Endothelial cell of umbilical vein (primary cell): ENCODE measurements at regions not wholly inside any gene's neighbourhood (a gene's known extent, or its start where the extent isn't known, plus 50 kb on each side); places are given as distances from the start of the nearest gene placed in this dataset.

Source experiments
- BruUV-seq: library from RNA; stranded (reverse); fragments of 400-500 nt; replicated peaks from 2 replicates; lab custom pipeline; 2021; lab: Mats Ljungman, UMichigan
- CTCF ChIA-PET: fragments of 300-600, 350-600 bp; sonication (Branson Sonifier 250); formaldehyde crosslinking; loops from one replicate; lab custom pipeline; 2021; ENCODE audit warnings: antibody characterized with exemption, inconsistent platforms; lab: Charles Lee
- POLR2A ChIA-PET: fragments of 300-600, 350-600 bp; sonication (Branson Sonifier 250); formaldehyde crosslinking; loops from one replicate; lab custom pipeline; 2021; ENCODE audit warnings: antibody characterized with exemption, inconsistent platforms; lab: Charles Lee
- DNase-seq: peaks from one replicate; pipeline ENCODE4 v3.0.0-alpha.2; 2011; ENCODE audit warnings: low read depth, low spot score
- FAIRE-seq: peaks from 2 replicates; lab custom pipeline; 2011; peaks lifted over from hg19 to GRCh38; lab: Jason Lieb, UNC
- H2AFZ ChIP-seq: 2 replicates; pipeline ENCODE4 v1.6.0; 2012; ENCODE audit warnings: low read depth, low read length, control low read depth, inconsistent platforms
- H3K27ac ChIP-seq: 2 replicates; pipeline ENCODE4 v1.5.1; 2011; ENCODE audit warnings: low read depth, mild to moderate bottlenecking, control low read depth, low read length, moderate library complexity; ENCODE audit not compliant: insufficient read depth
- H3K27me3 ChIP-seq, 2 experiments: 2 replicates each; pipeline versions ENCODE4 v1.6.0 to v1.6.1; 2011; ENCODE audit warnings: low read length in 2 of 2, mixed read lengths in 1 of 2; ENCODE audit not compliant: control insufficient read depth in 2 of 2, insufficient read depth in 2 of 2
- H3K36me3 ChIP-seq, 2 experiments: 2 replicates in 1 of 2; 3 replicates in 1 of 2; pipeline ENCODE4 v1.5.1; 2011; ENCODE audit warnings: low read length in 2 of 2, mild to moderate bottlenecking in 1 of 2, moderate library complexity in 1 of 2; ENCODE audit not compliant: control insufficient read depth in 2 of 2, insufficient read depth in 2 of 2; ENCODE audit errors: extremely low read depth in 1 of 2
- H3K4me1 ChIP-seq: 3 replicates; pipeline ENCODE4 v1.5.1; 2011; ENCODE audit warnings: mild to moderate bottlenecking, low read length; ENCODE audit not compliant: control insufficient read depth, insufficient read depth; ENCODE audit errors: extremely low read depth
- H3K4me2 ChIP-seq: 2 replicates; pipeline ENCODE4 v1.6.1; 2011; ENCODE audit warnings: low read length, control low read depth, mixed read lengths; ENCODE audit not compliant: insufficient read depth
- H3K4me3 ChIP-seq, 3 experiments: fragments of 200-600 bp in 1 of 3; sonication (generic), shearing (Covaris generic) in 1 of 3; replicated peaks in 1 of 3; 2 replicates each; pipeline ENCODE4 v1.5.1; 2011 to 2016; ENCODE audit warnings: control low read depth in 3 of 3, low read length in 3 of 3, mild to moderate bottlenecking in 2 of 3, inconsistent platforms in 1 of 3, low read depth in 1 of 3, moderate library complexity in 1 of 3; ENCODE audit not compliant: insufficient read depth in 1 of 3
- H3K79me2 ChIP-seq: 2 replicates; pipeline ENCODE4 v1.6.0; 2012; ENCODE audit warnings: low read length, inconsistent platforms; ENCODE audit not compliant: control insufficient read depth, insufficient read depth
- H3K9ac ChIP-seq: replicated peaks from 2 replicates; pipeline ENCODE3; 2011; ENCODE audit warnings: low read length, control low read depth; ENCODE audit not compliant: insufficient read depth; ENCODE audit errors: extremely low read depth
- H3K9me1 ChIP-seq: replicated peaks from 3 replicates; pipeline ENCODE4 v1.6.0; 2011; ENCODE audit warnings: mild to moderate bottlenecking, low read length; ENCODE audit not compliant: control insufficient read depth, insufficient read depth; ENCODE audit errors: extremely low read depth
- H3K9me3 ChIP-seq: replicated peaks from 2 replicates; pipeline ENCODE4 v1.5.1; 2012; ENCODE audit warnings: low read length, inconsistent platforms; ENCODE audit not compliant: control insufficient read depth, insufficient read depth
- H4K20me1 ChIP-seq: replicated peaks from 2 replicates; pipeline ENCODE3; 2011; ENCODE audit warnings: mild to moderate bottlenecking, low read length; ENCODE audit not compliant: control insufficient read depth, insufficient read depth; ENCODE audit errors: extremely low read depth
- CTCF ChIP-seq, 2 donors: IDR thresholded peaks; 1 replicate in 1 of 2; 2 replicates in 1 of 2; pipeline ENCODE4 v1.5.1; 2011; ENCODE audit warnings: low read length in 2 of 2, mild to moderate bottlenecking in 2 of 2, moderate library complexity in 2 of 2, control low read depth in 1 of 2, inconsistent platforms in 1 of 2, low read depth in 1 of 2; ENCODE audit not compliant: insufficient read depth in 1 of 2; ENCODE audit errors: extremely low read depth in 1 of 2
- EZH2 ChIP-seq: IDR thresholded peaks from 2 replicates; pipeline ENCODE4 v1.6.1; 2012; ENCODE audit warnings: borderline replicate concordance, low read depth, mild to moderate bottlenecking, moderate library complexity, low read length, inconsistent platforms; ENCODE audit not compliant: severe bottlenecking
- FOS ChIP-seq: IDR thresholded peaks from 2 replicates; pipeline ENCODE4 v1.6.1; 2011; ENCODE audit warnings: mild to moderate bottlenecking, low read length, moderate library complexity, borderline replicate concordance; ENCODE audit not compliant: insufficient read depth
- GATA2 ChIP-seq: IDR thresholded peaks from 2 replicates; pipeline ENCODE4 v1.7.0; 2011; ENCODE audit warnings: low read depth, mild to moderate bottlenecking, moderate library complexity, mixed read lengths, low read length; ENCODE audit not compliant: insufficient read length, insufficient read depth
- JUN ChIP-seq: IDR thresholded peaks from 2 replicates; pipeline ENCODE4 v1.6.1; 2011; ENCODE audit warnings: borderline replicate concordance, low read depth; ENCODE audit not compliant: insufficient read length, insufficient read depth
- MYC ChIP-seq: IDR thresholded peaks from one replicate; pipeline ENCODE4 v1.6.1; 2011; ENCODE audit warnings: mild to moderate bottlenecking, low read depth, low read length
- POLR2A ChIP-seq: IDR thresholded peaks from 2 replicates; pipeline ENCODE4 v1.6.1; 2012; ENCODE audit warnings: low read depth, mild to moderate bottlenecking, control low read depth, low read length
- POLR2AphosphoS5 ChIP-seq: IDR thresholded peaks from 2 replicates; pipeline ENCODE4 v1.6.1; 2012; ENCODE audit warnings: low read depth, mild to moderate bottlenecking, control low read depth, low read length, moderate library complexity; ENCODE audit not compliant: insufficient read depth
- dilution Hi-C: fragments of 300-500 bp; cut with MboI; formaldehyde crosslinking; loops from one replicate; pipeline ENCODE4 v1.15.0; 2019; ENCODE audit warnings: low sequenced_read_pairs; ENCODE audit not compliant: extremely low pct_ligation_motif_present
- intact Hi-C: fragments of 100-400 bp; cut with micrococcal nuclease; formaldehyde crosslinking; loops from one replicate; pipeline ENCODE4 v1.10.0; 2022
- TF ChIP-seq, protein P1 (sequence below): IDR thresholded peaks from 2 replicates; pipeline ENCODE4 v1.6.1; 2011; ENCODE audit not compliant: insufficient read depth, insufficient read length

GRCh38 chr3:189457201-189457607 is 174.0 kb upstream of the TP63 start:
- intact Hi-C loops (no loop called here), dilution Hi-C loops (no loop called here)
- POLR2A ChIA-PET: no interaction called here
- Histone ChIP-seq H2AFZ (no peak overlapping the region), H3K4me2 (no peak overlapping the region), H3K4me3 (no peak overlapping the region), H3K79me2 (no peaks in the 10 kb centered on the region), H3K9me1 (no peaks in the 10 kb centered on the region), H3K9me3 (peaks cover 2% of the 10 kb centered on the region), H3K36me3 (no peaks in the 10 kb centered on the region), H3K9ac (no peak overlapping the region), H4K20me1 (no peaks in the 10 kb centered on the region), H3K27ac (no peak overlapping the region), H3K4me1 (no peaks in the 10 kb centered on the region), H3K27me3 (no peaks in the 10 kb centered on the region)
- BruUV-seq: no TSS peak
- FAIRE-seq (no peak), DNase-seq (no peak)
- no peak for TF ChIP-seq FOS
- TF ChIP-seq EZH2: no peak
- no peak for TF ChIP-seq GATA2
- TF ChIP-seq, protein P1, sequence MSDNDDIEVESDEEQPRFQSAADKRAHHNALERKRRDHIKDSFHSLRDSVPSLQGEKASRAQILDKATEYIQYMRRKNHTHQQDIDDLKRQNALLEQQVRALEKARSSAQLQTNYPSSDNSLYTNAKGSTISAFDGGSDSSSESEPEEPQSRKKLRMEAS: no peak
- no peak for TF ChIP-seq POLR2A
- TF ChIP-seq MYC: no peak
- TF ChIP-seq JUN: no peak
- TF ChIP-seq CTCF (IDR thresholded peaks at IDR 0.05; ENCODE audit: extremely low read depth in 1 of 2, insufficient read depth in 1 of 2, low read depth in 1 of 2, low read length in 2 of 2): no peak
- TF ChIP-seq POLR2AphosphoS5: no peak
- CTCF ChIA-PET: no interaction called here
